GM23338 (cell line): ENCODE measurements at regions not wholly inside any gene's neighbourhood (a gene's known extent, or its start where the extent isn't known, plus 50 kb on each side); places are given as distances from the start of the nearest gene placed in this dataset.

Source experiments
- CTCF ChIP-seq, 2 experiments: fragments of 200-600 bp in 1 of 2; sonication (generic) in 1 of 2; conservative IDR thresholded peaks; 2 replicates each; pipeline versions ENCODE4 v1.5.1 to v1.6.1; 2016 to 2017; ENCODE audit warnings: antibody characterized with exemption in 2 of 2, low read depth in 2 of 2, mild to moderate bottlenecking in 2 of 2, moderate library complexity in 1 of 2
- ETS1 ChIP-seq: IDR thresholded peaks from 2 replicates; pipeline ENCODE4 v1.6.1; 2016; ENCODE audit warnings: antibody characterized with exemption
- EZH2 ChIP-seq: fragments of 200-600 bp; sonication (generic); IDR thresholded peaks from one replicate; pipeline ENCODE4 v1.8.0; 2017; ENCODE audit warnings: antibody characterized with exemption, mild to moderate bottlenecking, low read depth; ENCODE audit not compliant: unreplicated experiment
- EZH2phosphoT487 ChIP-seq: fragments of 200-600 bp; sonication (generic); IDR thresholded peaks from one replicate; pipeline ENCODE4 v1.8.1; 2018; ENCODE audit warnings: antibody characterized with exemption; ENCODE audit not compliant: unreplicated experiment
- JUNB ChIP-seq: IDR thresholded peaks from one replicate; pipeline ENCODE4 v1.6.1; 2016; ENCODE audit warnings: antibody characterized with exemption; ENCODE audit not compliant: unreplicated experiment
- POLR2AphosphoS5 ChIP-seq: IDR thresholded peaks from 2 replicates; pipeline ENCODE4 v1.6.1; 2016; ENCODE audit warnings: antibody characterized with exemption, low read depth
- REST ChIP-seq: IDR thresholded peaks from one replicate; pipeline ENCODE4 v1.6.1; 2018; ENCODE audit warnings: antibody characterized with exemption; ENCODE audit not compliant: unreplicated experiment
- STAT1 ChIP-seq: IDR thresholded peaks from one replicate; pipeline ENCODE4 v1.6.1; 2016; ENCODE audit warnings: antibody characterized with exemption; ENCODE audit not compliant: unreplicated experiment
- ZNF114 ChIP-seq: fragments of 250-450 bp; sonication (Bioruptor Pico); IDR thresholded peaks from 2 replicates; pipeline ENCODE4 v1.5.0; 2020; ENCODE audit warnings: mild to moderate bottlenecking, moderate library complexity

- TF ChIP-seq CTCF (conservative IDR thresholded peaks at IDR 0.05; ENCODE audit: low read depth in 2 of 2): no peak
- TF ChIP-seq JUNB: no peak
- TF ChIP-seq STAT1: no peak
- no peak for TF ChIP-seq EZH2phosphoT487
- no peak for TF ChIP-seq REST
- no peak for TF ChIP-seq ZNF114
- no peak for TF ChIP-seq EZH2
- no peak for TF ChIP-seq POLR2AphosphoS5
- TF ChIP-seq ETS1: no peak
Measured at GRCh38 chr12:46921764-46922133, 96.0 kb upstream of the SLC38A4 start.
